ENCODE measurements at regions not wholly inside any gene's neighbourhood (a gene's known extent, or its start where the extent isn't known, plus 50 kb on each side); places are given as distances from the start of the nearest gene placed in this dataset.

DNA sequence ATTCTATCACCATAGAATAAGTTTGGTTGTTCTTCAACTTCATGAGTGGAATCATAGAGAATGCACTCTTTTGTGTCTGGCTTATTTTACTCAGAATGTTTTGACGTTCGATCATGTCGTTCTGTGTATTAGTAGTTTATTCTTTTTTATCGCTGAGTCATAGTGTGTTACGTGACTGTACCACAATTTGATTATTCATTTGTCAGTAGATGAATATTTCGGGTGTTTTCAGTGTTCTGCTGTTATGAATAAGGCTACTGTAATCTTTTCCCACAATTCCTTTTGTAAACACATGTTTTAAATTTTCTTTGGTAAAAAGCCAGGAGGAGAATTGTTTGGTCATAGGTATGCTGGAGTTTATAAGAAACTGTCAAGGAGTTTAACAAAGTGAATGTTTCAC, 279.9 kb upstream of the B3GAT1 start:
- Histone ChIP-seq H3K4me3 (no peak overlapping the region), H3K9me3 (replicated peaks) (no peaks in the 10 kb centered on the region), H3K36me3 (no peaks in the 10 kb centered on the region), H3K4me1 (replicated peaks) (peaks cover 6% of the 10 kb centered on the region; the same call in 1 of the 2 replicates), H3K27ac (no peak overlapping the region), H3K27me3 (replicated peaks) (no peaks in the 10 kb centered on the region)
- peak in 1 of 2 experiments; percentile 33 for DNase-seq (ENCODE audit: low read depth in 1 of 2, low spot score in 2 of 2)

DNA sequence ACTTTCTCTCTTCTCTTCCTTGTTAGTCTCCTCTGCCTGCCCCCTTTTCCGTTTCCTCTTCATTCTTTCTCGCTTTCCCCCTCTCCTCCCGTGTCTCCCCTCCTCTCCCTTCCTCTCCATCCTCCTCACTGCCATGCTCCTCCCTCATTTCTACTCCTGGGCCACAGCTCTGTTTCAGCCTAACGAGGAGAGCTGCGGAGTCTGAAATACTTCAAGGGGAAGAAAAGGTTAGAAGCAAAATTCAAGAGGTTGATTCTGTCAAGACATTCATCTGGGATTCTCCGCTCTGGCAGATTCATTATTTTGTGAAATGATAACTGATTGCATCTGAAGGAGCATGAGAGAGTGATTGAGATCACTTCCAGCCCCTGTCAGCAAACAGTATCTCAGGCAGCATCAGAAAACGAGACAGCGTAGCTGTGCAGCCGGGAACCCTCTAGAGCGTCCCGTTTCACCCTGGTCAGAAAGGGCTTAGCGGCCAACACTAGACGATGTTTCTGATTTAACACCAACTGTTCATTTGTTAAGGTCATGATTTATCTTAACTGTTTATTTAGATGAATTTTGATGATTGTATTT, 279.3 kb upstream of the B3GAT1 start:
- Histone ChIP-seq H3K4me3 (no peak overlapping the region), H3K36me3 (no peaks in the 10 kb centered on the region), H3K27me3 (replicated peaks) (no peaks in the 10 kb centered on the region), H3K27ac (no peak overlapping the region), H3K9me3 (replicated peaks) (no peaks in the 10 kb centered on the region), H3K4me1 (replicated peaks) (peaks cover 6% of the 10 kb centered on the region; the same call in 1 of the 2 replicates)
- DNase-seq (ENCODE audit: low read depth in 1 of 2, low spot score in 2 of 2) = peak in 1 of 2 experiments; percentile 11

DNA sequence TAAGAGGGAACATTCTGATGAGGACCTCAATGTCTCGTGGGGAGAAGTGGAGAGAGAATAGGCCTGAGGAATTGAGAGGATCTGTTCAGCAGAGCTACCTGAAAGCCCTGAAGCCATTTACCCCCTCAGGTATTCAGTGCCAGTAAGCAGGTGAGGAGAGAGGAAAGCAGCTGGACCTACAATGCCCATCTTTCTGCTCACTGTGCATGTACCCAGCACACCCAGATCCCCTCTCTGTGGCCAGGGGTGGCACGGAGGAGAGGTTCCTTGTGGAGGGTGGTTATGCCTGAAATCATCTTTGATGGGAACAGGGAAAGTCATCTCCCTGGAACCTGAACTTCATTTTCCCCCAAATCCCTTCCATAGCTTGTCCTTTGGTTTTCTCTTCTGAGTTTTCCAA, 277.8 kb upstream of the B3GAT1 start:
- H3K27me3 ChIP-seq (replicated peaks) = no peaks in the 10 kb centered on the region
- DNase-seq (ENCODE audit: low read depth in 1 of 2, low spot score in 2 of 2) = no peak
- peaks cover 6% of the 10 kb centered on the region; the same call in 1 of the 2 replicates for H3K4me1 ChIP-seq (replicated peaks)
- H3K27ac ChIP-seq = no peak overlapping the region
- no peaks in the 10 kb centered on the region for H3K36me3 ChIP-seq
- H3K4me3 ChIP-seq = no peak overlapping the region
- H3K9me3 ChIP-seq (replicated peaks) = no peaks in the 10 kb centered on the region

DNA sequence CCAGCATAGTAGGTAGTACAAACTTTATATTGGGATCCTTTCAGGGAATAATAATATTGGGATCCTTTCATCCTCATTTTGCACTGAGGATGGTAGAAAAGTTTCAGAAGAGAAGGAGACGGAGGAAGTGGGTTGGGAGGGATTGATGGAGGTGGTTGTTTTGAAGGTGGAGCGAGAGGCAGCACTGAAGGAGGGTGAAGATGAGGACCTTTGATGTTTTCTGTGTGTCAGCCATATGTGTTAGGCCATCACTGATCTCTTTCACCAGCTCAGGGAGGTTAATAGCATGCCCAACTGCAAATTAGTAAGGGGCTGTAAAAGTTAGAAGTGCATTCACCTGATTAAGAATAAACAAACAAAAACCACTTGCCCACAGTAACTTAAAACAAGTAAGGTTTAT, 275.5 kb upstream of the B3GAT1 start:
- DNase-seq (ENCODE audit: low read depth in 1 of 2, low spot score in 2 of 2) = no peak
- Histone ChIP-seq H3K9me3 (replicated peaks) (no peaks in the 10 kb centered on the region), H3K4me3 (no peak overlapping the region), H3K27ac (no peak overlapping the region), H3K4me1 (replicated peaks) (peaks cover 4% of the 10 kb centered on the region; the same call in 1 of the 2 replicates), H3K27me3 (replicated peaks) (no peaks in the 10 kb centered on the region), H3K36me3 (no peaks in the 10 kb centered on the region)

DNA sequence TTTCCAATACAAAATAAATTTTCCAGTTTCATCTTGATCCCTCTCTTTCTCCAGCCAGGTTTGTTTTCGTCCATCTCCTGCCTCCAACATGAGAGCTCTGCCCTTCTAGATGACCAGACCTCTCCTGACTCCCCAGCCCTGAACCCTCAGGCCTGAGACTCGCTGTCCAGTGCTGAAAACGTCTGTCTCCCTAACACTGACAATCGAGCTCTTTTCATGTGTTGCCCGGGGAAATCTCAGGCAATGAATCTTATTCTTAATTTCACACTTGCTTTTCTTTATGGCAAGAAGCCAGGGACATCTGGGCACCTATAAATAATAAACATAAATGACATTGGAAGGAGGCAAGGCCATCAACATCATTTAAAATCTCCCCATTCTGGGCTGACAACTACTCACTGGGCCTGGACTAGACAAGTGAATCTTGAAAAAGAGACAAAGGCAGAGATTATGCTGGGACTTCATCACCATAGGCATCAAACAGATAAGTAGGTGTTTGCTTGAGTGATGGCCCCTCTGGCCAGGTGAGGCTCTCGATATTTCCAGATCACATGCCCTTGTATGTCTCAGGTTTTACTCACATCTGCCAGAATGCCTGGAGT, 274.5 kb upstream of the B3GAT1 start:
- Histone ChIP-seq H3K27ac (no peak overlapping the region), H3K4me3 (no peak overlapping the region), H3K36me3 (no peaks in the 10 kb centered on the region), H3K4me1 (replicated peaks) (no peaks in the 10 kb centered on the region), H3K9me3 (replicated peaks) (no peaks in the 10 kb centered on the region), H3K27me3 (replicated peaks) (no peaks in the 10 kb centered on the region)
- no peak for DNase-seq (ENCODE audit: low read depth in 1 of 2, low spot score in 2 of 2)

DNA sequence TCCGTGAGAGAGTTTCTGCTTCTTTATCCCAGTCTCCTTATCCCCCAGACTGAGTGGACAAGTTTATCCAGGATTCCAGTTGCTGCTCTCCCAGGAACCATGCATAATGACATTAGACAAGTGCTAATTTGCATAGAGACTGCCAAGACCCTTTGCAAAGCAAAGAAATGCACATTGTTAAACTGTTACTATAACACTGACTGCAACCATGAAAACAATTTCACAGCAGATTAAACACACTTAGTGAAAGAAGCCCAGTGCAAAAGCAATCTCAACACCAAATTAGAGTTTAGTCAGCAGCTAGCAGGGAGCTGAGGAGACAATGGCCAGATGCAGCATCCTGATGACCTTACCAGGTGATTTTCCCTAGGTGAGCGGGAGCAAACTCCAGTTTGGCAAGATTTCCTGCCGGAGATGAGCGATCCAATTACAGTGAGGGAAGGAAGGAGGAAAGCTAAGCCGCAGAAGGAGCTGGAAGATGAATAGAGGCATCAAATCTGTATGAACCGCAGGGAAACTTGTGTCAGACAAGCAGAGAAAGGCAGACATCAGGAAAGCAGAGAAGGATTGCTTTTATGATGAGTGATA, 273.8 kb upstream of the B3GAT1 start:
- Histone ChIP-seq H3K27me3 (replicated peaks) (no peaks in the 10 kb centered on the region), H3K27ac (no peak overlapping the region), H3K9me3 (replicated peaks) (no peaks in the 10 kb centered on the region), H3K36me3 (no peaks in the 10 kb centered on the region), H3K4me1 (replicated peaks) (no peaks in the 10 kb centered on the region), H3K4me3 (no peak overlapping the region)
- no peak for DNase-seq (ENCODE audit: low read depth in 1 of 2, low spot score in 2 of 2)

DNA sequence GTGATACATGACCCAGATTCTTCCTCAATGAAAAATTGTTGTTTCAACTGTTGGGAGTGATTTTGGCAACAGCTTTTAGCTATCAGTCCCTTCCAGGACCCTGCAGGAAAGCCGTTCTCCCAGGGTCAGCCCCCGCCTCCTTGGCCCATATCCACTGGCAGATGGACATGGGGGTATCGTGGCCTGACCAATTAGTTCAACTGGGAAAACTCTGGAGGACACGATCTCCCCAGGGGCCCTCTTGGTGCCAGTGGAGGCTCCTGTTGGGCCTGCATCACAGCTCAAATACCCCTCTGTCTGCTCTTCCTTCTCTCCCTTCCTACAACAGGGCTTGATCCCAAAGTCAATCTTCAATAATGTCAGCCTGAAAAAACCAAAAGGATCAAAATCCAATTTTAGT, 272.5 kb upstream of the B3GAT1 start:
- DNase-seq (ENCODE audit: low read depth in 1 of 2, low spot score in 2 of 2) = no peak

DNA sequence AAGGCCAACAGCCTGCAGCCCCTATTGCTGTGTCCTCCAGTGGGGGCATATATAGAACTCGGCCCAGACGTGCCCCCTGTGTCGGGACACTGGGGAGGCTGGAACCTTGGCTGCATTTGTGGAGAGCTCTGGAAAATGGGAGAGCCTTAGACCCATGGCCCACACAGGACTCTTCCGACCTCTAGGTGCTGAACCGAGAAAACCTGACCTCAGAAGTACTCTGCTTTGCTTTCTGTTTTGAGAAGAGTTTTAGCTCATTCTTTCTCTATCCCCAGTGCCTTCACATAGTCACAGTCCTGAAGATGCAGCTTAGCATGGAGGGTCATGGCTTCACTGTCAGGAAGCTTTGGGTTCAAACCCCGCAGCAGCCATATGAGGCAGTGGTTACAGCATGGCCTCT, 271.8 kb upstream of the B3GAT1 start:
- Histone ChIP-seq H3K27me3 (replicated peaks) (no peaks in the 10 kb centered on the region), H3K4me3 (no peak overlapping the region), H3K4me1 (replicated peaks) (no peaks in the 10 kb centered on the region), H3K9me3 (replicated peaks) (no peaks in the 10 kb centered on the region), H3K36me3 (no peaks in the 10 kb centered on the region), H3K27ac (no peak overlapping the region)
- DNase-seq (ENCODE audit: low read depth in 1 of 2, low spot score in 2 of 2) = no peak

More for the DNA sequence above, 272.5 kb upstream of the B3GAT1 start:
- Histone ChIP-seq H3K27me3 (replicated peaks) (no peaks in the 10 kb centered on the region), H3K9me3 (replicated peaks) (no peaks in the 10 kb centered on the region), H3K4me1 (replicated peaks) (no peaks in the 10 kb centered on the region), H3K27ac (no peak overlapping the region), H3K36me3 (no peaks in the 10 kb centered on the region), H3K4me3 (no peak overlapping the region)

DNA sequence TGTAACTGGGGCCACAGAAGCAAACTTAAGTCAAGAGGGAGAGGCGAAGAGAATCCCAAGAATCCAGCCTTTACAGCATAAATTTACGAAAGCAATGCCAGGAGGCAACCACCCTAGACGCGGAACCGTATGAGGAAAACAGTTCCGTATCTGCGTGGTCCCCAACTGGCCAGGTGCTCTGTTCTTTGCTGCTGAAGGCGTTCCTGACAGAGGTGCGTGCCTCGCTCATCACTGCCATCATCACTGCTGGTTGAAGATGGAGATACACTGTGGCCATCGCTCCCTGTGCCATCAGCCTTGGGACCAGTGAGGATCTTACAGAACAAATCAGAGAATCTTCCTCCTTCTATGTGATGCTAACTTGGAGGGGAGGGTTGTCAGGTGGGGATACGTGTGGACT, 270.5 kb upstream of the B3GAT1 start:
- Histone ChIP-seq H3K4me3 (no peak overlapping the region), H3K27me3 (replicated peaks) (no peaks in the 10 kb centered on the region), H3K9me3 (replicated peaks) (no peaks in the 10 kb centered on the region), H3K36me3 (no peaks in the 10 kb centered on the region), H3K27ac (no peak overlapping the region), H3K4me1 (replicated peaks) (no peaks in the 10 kb centered on the region)
- no peak for DNase-seq (ENCODE audit: low read depth in 1 of 2, low spot score in 2 of 2)

DNA sequence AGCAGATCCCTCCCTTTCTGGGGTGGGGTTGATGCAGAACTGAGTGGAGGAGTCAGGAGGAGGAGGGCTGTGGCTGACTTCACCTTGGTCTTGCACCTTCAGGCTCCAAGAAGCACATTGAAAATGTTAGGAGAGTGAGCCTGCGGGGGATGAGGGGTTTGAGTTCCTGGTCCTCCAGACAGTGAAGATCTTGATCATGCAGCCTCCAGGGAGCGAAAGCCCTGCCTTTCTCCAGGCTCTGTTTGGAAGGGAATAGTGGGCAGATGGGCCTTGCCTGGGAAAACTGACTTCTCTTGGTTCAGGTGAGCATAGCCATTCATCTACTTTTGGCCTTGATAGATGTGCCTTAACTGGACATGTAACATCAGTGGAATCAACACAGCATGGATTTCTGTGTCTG, 267.6 kb upstream of the B3GAT1 start:
- no peaks in the 10 kb centered on the region for H3K4me1 ChIP-seq (replicated peaks)
- no peak for DNase-seq (ENCODE audit: low read depth in 1 of 2, low spot score in 2 of 2)
- no peak overlapping the region for H3K27ac ChIP-seq
- no peaks in the 10 kb centered on the region for H3K36me3 ChIP-seq
- no peaks in the 10 kb centered on the region for H3K9me3 ChIP-seq (replicated peaks)
- H3K27me3 ChIP-seq (replicated peaks) = no peaks in the 10 kb centered on the region
- H3K4me3 ChIP-seq = no peak overlapping the region

DNA sequence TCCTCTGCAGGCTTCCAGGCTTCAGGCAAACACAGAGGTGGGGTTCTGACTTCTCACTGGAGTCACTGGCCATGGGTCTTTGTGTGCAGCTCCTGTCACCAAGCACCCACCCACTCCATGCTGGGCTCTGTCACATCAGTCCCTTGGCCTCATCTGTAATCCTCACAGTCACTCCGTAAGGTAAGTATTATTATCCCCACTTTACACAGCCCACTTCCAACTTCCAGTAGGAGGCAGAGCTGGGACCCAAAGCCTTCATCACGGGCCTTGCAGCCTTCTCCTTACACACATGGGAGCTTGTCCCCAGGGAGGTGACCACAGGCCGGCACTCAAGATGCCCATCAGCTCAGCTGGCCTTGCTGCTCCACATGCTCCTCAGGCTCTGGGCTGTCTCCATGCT, 266.7 kb upstream of the B3GAT1 start:
- no peaks in the 10 kb centered on the region for H3K36me3 ChIP-seq
- DNase-seq (ENCODE audit: low read depth in 1 of 2, low spot score in 2 of 2) = no peak
- H3K4me1 ChIP-seq (replicated peaks) = no peaks in the 10 kb centered on the region
- no peaks in the 10 kb centered on the region for H3K9me3 ChIP-seq (replicated peaks)
- H3K27ac ChIP-seq = no peak overlapping the region
- H3K4me3 ChIP-seq = no peak overlapping the region
- H3K27me3 ChIP-seq (replicated peaks) = no peaks in the 10 kb centered on the region

DNA sequence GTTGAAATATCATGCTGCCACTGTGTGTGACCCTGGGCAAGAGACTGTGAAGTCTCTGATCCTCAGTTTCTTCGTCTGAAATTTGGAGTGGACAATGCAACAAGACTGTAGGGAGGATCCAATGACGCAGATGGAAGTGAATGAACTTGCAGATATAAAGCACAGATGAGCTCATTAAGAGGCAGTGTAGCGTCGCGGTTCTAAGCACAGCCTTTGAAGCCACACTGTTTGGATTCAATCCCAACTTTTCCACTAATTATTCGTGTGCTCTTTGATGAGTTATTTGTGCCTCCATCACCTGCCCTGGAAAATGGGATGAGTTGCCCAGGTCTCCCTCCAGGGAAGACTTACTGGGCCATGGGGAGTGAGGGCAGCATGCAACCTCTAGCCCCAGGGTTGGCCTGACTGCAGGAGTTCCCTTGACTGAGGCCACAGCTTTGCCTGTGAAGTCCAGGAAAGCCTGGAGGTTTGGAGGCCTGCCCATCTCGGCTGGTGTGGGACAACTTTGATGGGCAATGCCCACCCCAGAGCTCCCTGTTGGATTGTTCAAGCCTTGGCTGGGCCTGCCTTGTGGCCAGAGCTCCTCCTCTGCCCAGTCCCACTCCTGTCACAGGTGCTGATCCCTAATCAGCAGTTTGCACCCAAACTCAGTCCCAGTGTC, 266.0 kb upstream of the B3GAT1 start:
- H3K36me3 ChIP-seq = no peaks in the 10 kb centered on the region
- no peak for DNase-seq (ENCODE audit: low read depth in 1 of 2, low spot score in 2 of 2)
- no peak overlapping the region for H3K27ac ChIP-seq
- no peaks in the 10 kb centered on the region for H3K9me3 ChIP-seq (replicated peaks)
- no peaks in the 10 kb centered on the region for H3K27me3 ChIP-seq (replicated peaks)
- H3K4me3 ChIP-seq = no peak overlapping the region
- H3K4me1 ChIP-seq (replicated peaks) = no peaks in the 10 kb centered on the region

DNA sequence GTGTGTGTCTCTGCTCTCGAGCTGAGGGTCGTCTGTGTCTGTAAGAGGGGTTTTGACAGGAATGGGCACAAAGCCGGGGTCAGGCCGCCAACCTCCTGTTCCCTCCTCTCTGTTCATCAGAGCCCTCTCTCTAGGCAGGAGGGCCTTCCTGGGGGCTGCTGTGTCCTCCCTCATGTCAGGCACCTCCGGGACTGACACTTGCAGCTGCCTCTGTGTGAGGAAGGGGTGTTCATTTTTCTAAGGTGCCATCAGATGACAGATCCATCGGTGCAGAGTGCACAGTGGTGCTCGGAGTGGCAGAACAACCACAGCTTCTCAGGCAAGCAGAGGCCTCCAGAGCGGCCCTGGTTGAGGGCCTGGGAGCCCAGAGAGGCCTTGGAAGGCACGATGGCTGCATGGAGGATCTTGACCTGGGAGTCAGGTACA, 265.4 kb upstream of the B3GAT1 start:
- no peaks in the 10 kb centered on the region for H3K4me1 ChIP-seq (replicated peaks)
- no peaks in the 10 kb centered on the region for H3K9me3 ChIP-seq (replicated peaks)
- no peaks in the 10 kb centered on the region for H3K27me3 ChIP-seq (replicated peaks)
- no peaks in the 10 kb centered on the region for H3K36me3 ChIP-seq
- DNase-seq (ENCODE audit: low read depth in 1 of 2, low spot score in 2 of 2) = no peak
- no peak overlapping the region for H3K27ac ChIP-seq
- no peak overlapping the region for H3K4me3 ChIP-seq

DNA sequence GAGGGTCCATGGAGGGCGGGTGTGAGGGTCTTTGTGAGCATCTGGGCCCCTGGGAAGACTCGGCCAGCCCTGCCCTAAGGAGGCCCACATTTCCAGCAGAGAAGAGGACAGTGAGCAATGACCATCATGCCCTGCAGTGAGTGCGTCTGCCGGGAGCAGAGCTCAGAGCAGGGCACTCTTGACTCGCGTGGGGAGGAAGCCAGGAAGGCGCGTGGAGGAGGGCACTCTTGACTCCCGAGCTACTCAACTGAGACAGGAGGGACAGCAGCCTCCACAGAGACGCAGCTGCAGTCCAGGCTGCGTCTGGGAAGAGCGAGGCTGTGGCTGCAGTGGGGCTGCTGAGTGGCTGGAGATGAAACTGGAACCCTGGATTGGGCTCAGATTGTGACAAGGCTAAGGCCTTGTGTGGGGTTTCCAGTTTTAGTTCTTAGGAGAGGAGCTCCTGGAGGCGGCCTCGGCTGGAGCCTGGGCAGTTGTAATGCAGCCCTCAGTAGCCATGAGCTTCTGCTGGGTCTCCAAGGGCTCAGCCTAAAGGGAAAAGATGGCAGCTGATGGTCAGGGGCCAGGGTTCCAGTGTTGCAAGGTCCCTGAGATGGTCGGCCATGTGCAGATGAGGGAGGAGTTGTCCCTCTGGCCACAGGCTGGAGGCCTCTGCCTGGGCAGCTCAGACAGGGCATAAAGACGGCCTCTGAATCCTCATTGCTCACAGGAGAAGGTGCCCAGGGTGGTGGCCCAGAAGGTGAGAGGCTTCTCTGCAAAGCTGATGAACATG, 264.7 kb upstream of the B3GAT1 start:
- Histone ChIP-seq H3K9me3 (replicated peaks) (no peaks in the 10 kb centered on the region), H3K27me3 (replicated peaks) (no peaks in the 10 kb centered on the region), H3K4me1 (replicated peaks) (no peaks in the 10 kb centered on the region), H3K27ac (no peak overlapping the region), H3K36me3 (no peaks in the 10 kb centered on the region), H3K4me3 (no peak overlapping the region)
- DNase-seq (ENCODE audit: low read depth in 1 of 2, low spot score in 2 of 2) = no peak
